Activated CD4-positive, CD25-positive, alpha-beta regulatory T cell (primary cell): ENCODE measurements at regions not wholly inside any gene's neighbourhood (a gene's known extent, or its start where the extent isn't known, plus 50 kb on each side); places are given as distances from the start of the nearest gene placed in this dataset.
"Not testable (repeated sequence)": the region's sequence is repeated elsewhere in the genome, so short reads cannot be mapped to it uniquely, and the experiment has no call there.

ENCODE experiments used
- DNase-seq, 4 experiments: peaks; one replicate each; lab custom pipeline; 2025; lab: John Stamatoyannopoulos, UW

DNA sequence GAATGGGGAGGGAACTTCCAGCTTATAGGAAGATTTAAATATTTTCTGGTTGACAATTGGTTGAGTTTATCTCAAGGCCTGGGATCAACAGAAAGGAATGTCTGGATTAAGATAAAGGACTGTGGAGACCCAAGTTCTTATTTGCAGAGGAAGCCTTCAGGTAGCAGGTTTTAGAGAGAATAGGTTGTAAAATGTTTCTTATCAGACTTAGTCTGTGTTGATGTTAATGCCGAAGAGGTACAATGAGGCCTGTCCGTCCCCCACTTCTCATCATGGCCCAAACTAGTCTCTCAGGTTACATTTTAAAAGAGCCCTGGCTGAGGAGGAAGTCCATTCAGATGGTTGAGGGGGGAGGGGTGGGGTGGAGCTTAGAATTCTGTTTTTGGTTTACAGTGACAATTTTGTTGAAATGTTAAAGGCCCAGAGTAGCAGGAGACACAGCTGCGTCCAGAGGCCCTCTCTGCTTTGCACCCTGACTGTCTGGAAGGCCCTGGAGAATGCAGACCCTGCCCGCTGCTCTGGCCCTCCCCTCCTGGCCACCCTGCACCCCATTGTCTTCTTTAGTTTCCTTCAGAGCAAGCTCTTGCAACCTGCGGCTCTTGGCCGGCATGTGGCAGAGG lies 672.5 kb upstream of the TMEM132C start:
- no peak for DNase-seq

- no peak for DNase-seq
Observed at GRCh38 chr12:127595506-127595905, 671.5 kb upstream of the TMEM132C start.

DNA sequence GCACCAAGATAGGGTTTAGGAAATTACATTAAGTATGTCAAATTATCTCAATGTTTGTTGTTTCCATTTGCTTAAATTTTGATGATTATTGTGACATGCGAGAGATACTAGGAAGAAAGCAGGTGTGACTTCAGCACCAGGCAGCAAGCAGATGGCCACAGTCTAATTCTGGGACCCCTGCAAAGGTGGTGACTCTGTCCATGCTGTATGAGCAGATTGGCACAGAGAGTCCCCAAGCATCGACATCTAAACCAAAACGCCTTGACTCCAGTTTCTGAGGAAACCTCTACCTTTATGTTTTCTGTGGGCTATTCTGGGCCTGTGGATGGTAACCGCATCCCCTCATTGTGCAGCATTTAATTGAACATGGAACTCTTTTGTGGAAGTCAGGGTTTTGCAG lies 670.1 kb upstream of the TMEM132C start:
- no peak for DNase-seq

- DNase-seq: no peak
Observed at GRCh38 chr12:127599436-127599835, 667.5 kb upstream of the TMEM132C start.

DNA sequence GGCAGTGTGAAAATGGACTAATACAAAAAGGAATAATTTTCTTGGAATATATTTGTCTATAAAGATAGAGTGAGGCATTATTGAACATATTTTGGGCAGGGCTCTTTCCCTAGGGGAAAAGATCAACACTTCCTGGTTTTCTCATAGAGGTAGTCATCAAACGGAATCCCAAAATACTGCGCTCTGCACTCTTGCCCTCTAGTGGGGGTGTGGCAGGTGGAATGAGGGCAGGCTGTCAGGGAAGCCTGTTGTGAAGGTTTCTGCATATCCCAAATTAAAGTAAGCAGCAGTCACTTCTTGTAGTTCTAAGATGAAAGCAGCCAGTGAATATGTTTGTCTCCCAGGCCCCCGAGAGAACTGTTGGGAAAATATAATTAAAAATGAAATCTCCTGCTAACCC lies 666.8 kb upstream of the TMEM132C start:
- no peak for DNase-seq

DNA sequence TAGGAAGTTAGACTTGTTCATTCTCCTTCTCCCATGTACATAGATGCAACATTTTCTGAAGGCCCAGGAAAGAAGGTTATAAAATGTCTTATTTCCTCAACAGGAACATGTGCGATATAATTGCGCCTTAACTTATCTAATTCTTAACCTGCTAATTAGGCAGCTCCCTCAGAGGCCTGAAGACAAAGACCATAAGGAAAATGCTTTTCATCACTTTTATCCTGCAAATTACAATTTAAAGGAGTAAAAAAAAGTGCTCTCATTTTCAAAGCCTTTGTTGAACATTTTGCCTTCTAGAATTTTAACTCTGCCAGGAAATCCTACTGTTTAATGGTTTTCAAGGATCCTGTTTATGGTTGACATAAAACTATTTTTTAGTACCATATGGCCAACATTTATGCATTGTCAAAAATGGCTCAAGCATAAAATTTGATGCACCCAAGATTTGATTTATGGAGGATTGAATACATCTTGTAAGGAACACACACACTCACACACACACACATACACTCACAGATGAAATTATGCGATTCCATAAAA lies 660.4 kb upstream of the TMEM132C start:
- no peak for DNase-seq

DNA sequence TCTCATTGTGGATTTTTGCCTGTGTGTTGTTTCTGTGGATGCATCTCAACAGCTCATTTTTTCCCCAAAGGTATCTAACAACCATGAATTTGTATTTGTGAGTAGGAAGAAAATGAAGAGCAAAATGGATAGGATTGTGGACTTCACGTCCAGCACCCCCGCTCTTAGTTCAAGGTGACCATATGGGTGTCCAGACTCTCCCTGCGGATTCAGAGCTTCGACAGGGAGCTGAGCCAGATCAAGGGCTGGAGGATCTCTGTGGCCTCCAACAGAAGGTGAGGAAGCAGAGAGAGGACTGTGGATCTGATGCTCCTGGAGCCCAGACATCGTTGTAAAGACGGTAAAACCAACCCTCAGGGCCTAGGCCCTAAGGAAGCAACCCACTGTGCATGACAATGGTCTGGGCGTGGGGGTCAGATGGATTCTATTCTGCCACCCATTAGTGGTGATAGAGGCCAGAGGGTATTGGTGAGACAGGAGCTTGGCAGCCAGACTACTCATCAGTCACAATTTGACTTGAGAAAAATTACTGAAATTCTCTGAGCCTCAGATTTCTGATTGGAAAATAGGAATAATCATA lies 659.7 kb upstream of the TMEM132C start:
- no peak for DNase-seq

DNA sequence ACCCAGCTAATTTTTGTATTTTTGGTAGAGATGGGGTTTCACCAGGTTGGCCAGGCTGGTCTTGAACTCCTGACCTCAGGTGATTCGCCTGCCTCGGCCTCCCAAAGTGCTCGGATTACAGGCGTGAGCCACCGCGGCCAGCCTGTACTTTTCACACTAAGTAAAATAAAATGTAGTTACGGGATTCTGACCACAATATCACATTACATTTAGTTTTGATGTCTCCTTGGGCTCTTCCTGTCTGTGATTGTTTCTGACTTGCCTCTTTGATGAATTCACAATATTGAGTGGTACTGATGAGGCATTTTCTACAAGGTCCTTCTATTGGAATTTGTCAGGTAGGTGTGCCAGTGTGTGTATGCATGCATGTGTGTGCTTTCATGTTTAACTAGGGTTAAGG lies 658.6 kb upstream of the TMEM132C start:
- not testable (repeated sequence) for DNase-seq

DNA sequence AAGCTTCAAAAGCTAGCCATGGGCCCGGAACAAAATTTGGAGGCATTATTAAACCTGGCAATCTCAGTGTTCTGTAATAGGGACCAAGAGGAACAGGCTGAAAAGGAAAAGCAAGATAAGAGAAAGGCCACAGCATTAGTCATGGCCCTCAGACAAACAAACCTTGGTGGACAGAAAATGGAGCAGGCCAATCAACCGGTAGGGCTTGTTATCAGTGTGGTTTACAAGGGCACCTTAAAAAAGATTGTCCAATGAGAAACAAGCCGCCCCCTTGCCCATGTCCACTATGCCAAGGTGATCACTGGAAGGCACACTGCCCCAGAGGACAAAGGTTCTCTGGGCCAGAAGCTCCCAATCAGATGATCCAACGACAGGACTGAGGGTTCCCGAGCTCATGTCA lies 653.9 kb upstream of the TMEM132C start:
- DNase-seq: no peak

DNA sequence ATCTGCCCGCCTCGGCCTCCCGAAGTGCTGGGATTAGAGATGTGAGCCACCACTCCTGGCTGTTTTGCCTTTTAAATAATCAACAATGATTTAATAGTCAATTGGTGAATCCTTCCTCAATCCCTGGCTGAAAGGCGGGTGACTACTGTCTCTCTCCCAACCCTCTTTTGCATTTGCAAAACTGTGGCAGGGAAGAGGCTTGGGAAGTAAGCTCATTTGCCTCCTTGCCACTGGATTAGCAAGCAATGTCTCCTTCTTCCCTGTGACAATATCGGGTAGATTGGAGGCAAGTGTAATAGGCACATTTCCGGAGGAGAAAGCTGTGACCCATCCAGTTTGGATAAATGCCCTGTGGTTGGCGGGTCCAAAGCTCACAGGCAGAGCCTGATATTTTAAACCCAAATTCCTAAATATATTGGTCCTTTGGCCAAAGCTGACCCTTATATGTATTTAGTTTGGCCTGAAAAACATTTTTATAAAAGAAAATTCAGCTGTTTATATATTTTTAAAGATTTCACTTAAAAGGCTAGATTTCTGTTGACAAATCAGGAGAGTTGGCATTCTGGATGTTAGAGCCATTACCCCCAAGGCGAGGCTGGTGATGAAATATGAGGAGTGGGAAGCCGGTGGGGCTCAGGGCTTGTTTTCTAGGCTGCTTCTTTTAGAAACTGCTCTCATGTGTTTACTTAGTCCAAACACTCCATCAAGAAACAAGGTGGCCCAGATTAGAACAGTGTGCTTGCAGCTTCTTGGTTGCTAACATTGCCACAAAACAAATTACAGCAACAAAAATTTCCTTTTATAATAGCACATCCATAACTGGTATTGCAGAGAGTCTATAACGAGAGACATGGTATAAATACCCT lies 646.9 kb upstream of the TMEM132C start:
- DNase-seq: no peak

DNA sequence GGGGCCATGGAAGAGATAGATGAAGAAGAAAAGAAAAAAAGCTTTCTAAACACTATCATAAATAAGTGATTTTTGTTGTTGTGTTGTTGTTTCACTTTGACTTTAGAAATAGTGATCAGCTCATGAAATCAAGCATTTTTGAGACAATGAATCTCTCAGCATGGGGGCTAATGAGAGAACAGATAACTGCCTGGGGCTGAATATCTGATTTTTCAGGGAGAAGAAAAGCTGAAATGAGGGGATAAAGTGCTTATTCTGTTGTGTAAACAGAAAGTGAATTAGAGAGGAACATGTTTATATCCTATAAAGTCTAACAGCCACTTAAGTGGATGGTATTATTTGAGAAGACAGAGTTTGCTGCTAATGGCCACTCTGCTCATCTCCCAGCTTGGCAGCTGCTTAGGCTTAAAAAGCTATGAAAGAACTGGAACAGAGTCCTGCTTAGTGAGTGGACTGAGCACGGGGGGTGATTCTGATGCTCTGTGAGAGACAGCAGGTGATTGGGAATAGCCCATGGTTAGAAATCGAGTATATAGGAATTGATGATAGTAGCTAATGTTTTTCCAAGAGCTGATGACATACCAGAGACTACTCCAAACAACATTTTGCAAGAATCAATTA lies 646.1 kb upstream of the TMEM132C start:
- no peak for DNase-seq

- DNase-seq: no peak
Observed at GRCh38 chr12:127621366-127621765, 645.6 kb upstream of the TMEM132C start.

DNA sequence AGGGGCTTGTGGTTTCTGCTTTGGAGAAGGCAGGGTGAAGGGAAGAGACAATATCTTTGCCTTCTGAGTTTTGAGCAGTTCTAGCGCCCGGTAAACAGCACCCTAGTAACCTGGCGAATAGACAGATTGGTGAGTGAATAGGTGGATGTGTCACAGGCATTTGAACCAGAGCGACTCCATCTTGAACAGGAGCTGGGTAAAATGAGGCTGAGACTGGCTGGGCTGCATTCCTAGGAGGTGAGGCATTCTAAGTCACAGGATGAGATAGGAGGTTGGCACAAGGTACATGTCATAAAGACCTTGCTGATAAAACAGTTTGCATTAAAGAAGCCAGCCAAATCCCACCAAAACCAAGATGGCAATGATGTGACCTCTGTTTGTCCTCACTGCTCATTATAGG lies 643.6 kb upstream of the TMEM132C start:
- DNase-seq: no peak

- no peak for DNase-seq
Observed at GRCh38 chr12:127625176-127625771, 641.7 kb upstream of the TMEM132C start.

- DNase-seq: no peak
Observed at GRCh38 chr12:127628645-127629044, 638.3 kb upstream of the TMEM132C start.

DNA sequence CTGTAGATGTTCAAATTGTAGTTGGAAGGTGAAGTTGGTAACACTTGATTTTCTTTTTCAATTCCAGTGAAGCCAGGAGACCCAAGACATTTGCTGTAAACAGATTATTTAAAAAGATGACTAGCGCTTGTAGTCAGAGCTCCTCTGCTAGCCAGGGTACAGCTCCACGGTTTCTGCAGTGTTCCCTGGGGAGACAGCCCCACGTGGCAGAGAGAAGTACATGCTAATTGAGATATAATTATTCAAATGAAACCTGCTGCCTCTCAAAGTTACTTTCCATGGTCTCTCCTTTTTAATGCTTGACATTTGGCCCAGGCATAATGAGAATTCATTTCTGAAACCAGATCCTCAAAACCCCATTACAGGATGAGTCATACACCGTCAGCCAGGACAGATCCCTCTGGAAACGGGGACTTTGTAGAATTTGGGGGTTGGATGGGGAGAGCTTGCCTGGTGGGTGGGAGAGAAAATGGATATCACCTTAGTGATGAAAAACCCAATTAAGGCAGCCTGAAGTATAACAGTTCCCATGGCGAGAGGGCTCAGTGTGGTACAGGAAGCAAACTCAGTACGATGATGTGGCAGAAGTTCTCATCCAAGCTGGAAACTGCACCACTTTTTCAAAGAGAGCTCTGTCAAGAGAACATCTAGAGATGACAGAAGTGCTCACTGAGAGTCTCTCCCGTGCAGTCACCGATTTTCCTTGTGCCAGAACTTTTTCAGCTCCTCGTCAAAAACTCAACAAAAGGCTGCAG lies 637.7 kb upstream of the TMEM132C start:
- DNase-seq: no peak

GRCh38 chr12:127632461-127632860 lies 634.5 kb upstream of the TMEM132C start:
- DNase-seq: no peak

DNA sequence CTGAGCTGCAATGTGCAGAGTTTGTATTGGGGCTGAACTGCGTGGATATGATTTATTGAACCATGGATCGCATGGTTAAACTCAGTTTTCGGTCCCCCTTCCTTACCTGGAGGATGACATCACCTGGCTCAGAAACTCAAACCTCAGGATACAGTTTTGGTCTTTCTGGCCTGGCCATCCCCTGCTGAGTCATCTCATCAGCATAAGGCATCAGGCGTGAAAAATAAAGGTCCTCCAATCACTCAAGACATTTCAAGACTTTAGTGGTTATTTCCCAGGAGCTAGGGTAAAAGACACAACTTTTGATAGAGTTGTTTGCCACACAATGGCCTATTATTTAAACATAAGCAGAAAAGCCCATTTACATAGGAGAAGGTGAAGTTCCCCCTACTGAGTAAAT lies 631.1 kb upstream of the TMEM132C start:
- no peak for DNase-seq

DNA sequence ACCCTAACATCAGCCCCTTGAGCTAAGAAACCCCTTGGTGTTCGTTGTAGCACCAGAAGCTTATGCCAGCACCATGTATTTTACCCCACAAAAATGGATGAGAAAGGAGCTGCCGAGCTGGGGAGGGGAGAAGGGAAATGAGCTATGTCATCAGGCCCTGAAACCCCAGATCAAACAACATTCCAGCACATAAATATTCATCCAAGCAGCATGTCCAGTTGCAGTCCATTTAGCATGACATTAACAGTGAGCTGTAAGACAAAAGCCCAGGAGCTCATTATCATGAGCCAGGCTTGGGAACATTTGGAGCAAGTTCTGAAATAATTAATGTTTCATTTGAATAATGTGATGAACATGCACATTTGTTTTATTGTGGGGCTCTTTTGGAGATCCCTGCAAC lies 630.1 kb upstream of the TMEM132C start:
- DNase-seq: no peak

DNA sequence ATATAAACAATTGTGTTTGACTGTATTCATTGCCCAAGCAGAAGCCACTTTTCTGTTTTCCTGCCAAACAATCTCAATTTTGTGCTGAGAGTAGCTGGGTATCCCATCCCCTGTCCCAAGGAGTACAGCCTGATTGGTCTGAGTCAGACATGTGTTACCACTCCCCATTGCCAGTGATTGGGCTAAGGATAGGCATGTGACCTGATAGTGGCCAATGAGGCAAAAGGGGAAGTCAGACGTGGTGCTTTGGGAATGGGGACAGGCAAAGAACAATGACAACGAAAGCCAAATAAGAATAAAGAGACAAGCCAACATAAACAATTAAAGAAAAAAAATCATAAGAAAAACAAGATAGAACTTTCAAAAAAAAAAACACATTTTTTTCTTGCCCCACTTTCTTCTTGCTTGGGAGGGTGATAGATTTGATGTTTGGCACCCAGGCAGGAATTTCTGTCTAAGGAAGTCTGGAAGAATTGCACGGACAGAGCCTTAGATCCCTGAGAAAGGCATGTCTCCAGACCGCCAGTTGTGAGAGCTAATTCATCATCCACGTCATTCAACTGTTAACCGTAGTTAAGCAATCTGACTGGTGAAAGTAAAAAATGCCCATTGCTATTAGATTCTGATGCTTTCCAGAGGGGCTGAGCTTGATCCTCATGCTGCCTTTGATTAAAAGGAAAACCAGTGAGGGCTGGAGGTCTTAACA lies 626.6 kb upstream of the TMEM132C start:
- DNase-seq: no peak

DNA sequence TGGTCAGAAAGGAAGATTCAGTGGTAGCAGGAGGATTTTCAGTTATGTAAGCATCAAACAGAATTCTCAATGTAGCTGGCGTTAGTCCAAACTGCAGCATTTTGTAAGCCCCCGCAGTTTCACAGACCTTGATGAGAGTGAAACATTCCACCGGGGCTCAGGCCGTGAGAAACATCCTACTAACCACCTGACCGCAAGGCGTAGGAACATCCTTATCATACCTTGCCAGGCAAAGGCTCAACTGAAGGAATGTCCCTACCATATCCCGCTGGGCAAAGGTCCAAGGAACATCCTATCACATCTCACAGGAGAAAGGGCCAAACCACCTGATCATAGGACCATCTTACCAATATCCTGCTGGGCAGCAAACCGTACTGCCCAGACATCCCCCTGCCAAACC lies 624.8 kb upstream of the TMEM132C start:
- DNase-seq: no peak
